ENCODE measurements at regions not wholly inside any gene's neighbourhood (a gene's known extent, or its start where the extent isn't known, plus 50 kb on each side); places are given as distances from the start of the nearest gene placed in this dataset.
"Not testable (repeated sequence)": the region's sequence is repeated elsewhere in the genome, so short reads cannot be mapped to it uniquely, and the experiment has no call there.

- Histone ChIP-seq H3K36me3 (ENCODE audit: control insufficient read depth, insufficient read depth, low read length) (no peaks in the 10 kb centered on the region), H3K4me3 (ENCODE audit: low read length) (no peak overlapping the region), H3K4me1 (ENCODE audit: control insufficient read depth, insufficient read depth, low read length) (no peaks in the 10 kb centered on the region), H3K27ac (ENCODE audit: low read depth, low read length) (no peak overlapping the region), H3K27me3 (ENCODE audit: control insufficient read depth, insufficient read depth, low read length) (no peaks in the 10 kb centered on the region), H3K9ac (ENCODE audit: low read length) (no peak overlapping the region)
Measured at GRCh38 chr15:38117781-38118180, 134.9 kb upstream of the SPRED1 start.

- H3K9ac ChIP-seq (ENCODE audit: low read length); H3K4me1 ChIP-seq (ENCODE audit: control insufficient read depth, insufficient read depth, low read length); H3K36me3 ChIP-seq (ENCODE audit: control insufficient read depth, insufficient read depth, low read length); H3K27ac ChIP-seq (ENCODE audit: low read depth, low read length); H3K27me3 ChIP-seq (ENCODE audit: control insufficient read depth, insufficient read depth, low read length); H3K4me3 ChIP-seq (ENCODE audit: low read length): not testable (repeated sequence)
Measured at GRCh38 chr15:38119865-38120264, 132.8 kb upstream of the SPRED1 start.

GRCh38 chr15:38127306-38127771, 125.3 kb upstream of the SPRED1 start:
- H3K4me1 ChIP-seq (ENCODE audit: control insufficient read depth, insufficient read depth, low read length), result peaks cover 3% of the 10 kb centered on the region
- no peaks in the 10 kb centered on the region for H3K36me3 ChIP-seq (ENCODE audit: control insufficient read depth, insufficient read depth, low read length)
- no peak overlapping the region for H3K4me3 ChIP-seq (ENCODE audit: low read length)
- no peaks in the 10 kb centered on the region for H3K27me3 ChIP-seq (ENCODE audit: control insufficient read depth, insufficient read depth, low read length)
- H3K27ac ChIP-seq (ENCODE audit: low read depth, low read length), result no peak overlapping the region
- no peak overlapping the region for H3K9ac ChIP-seq (ENCODE audit: low read length)

- Histone ChIP-seq H3K4me3 (ENCODE audit: low read length) (no peak overlapping the region), H3K9ac (ENCODE audit: low read length) (no peak overlapping the region), H3K27me3 (ENCODE audit: control insufficient read depth, insufficient read depth, low read length) (no peaks in the 10 kb centered on the region), H3K4me1 (ENCODE audit: control insufficient read depth, insufficient read depth, low read length) (peaks cover 3% of the 10 kb centered on the region), H3K27ac (ENCODE audit: low read depth, low read length) (peak overlapping the region; percentile 43), H3K36me3 (ENCODE audit: control insufficient read depth, insufficient read depth, low read length) (no peaks in the 10 kb centered on the region)
Measured at GRCh38 chr15:38128341-38128781, 124.3 kb upstream of the SPRED1 start.

- peaks cover 3% of the 10 kb centered on the region for H3K4me1 ChIP-seq (ENCODE audit: control insufficient read depth, insufficient read depth, low read length)
- no peaks in the 10 kb centered on the region for H3K36me3 ChIP-seq (ENCODE audit: control insufficient read depth, insufficient read depth, low read length)
- no peak overlapping the region for H3K4me3 ChIP-seq (ENCODE audit: low read length)
- no peak overlapping the region for H3K9ac ChIP-seq (ENCODE audit: low read length)
- H3K27ac ChIP-seq (ENCODE audit: low read depth, low read length), result peak overlapping the region; percentile 80
- H3K27me3 ChIP-seq (ENCODE audit: control insufficient read depth, insufficient read depth, low read length), result no peaks in the 10 kb centered on the region
Measured at GRCh38 chr15:38128921-38129320, 123.7 kb upstream of the SPRED1 start.

GRCh38 chr15:38129531-38130204, 123.0 kb upstream of the SPRED1 start:
- Histone ChIP-seq H3K9ac (ENCODE audit: low read length) (no peak overlapping the region), H3K4me3 (ENCODE audit: low read length) (peak overlapping the region; percentile 36), H3K27ac (ENCODE audit: low read depth, low read length) (peak overlapping the region; percentile 80), H3K27me3 (ENCODE audit: control insufficient read depth, insufficient read depth, low read length) (no peaks in the 10 kb centered on the region), H3K4me1 (ENCODE audit: control insufficient read depth, insufficient read depth, low read length) (peaks cover 3% of the 10 kb centered on the region), H3K36me3 (ENCODE audit: control insufficient read depth, insufficient read depth, low read length) (no peaks in the 10 kb centered on the region)

- H3K4me3 ChIP-seq (ENCODE audit: low read length), result peak overlapping the region; percentile 36
- H3K36me3 ChIP-seq (ENCODE audit: control insufficient read depth, insufficient read depth, low read length), result no peaks in the 10 kb centered on the region
- H3K27me3 ChIP-seq (ENCODE audit: control insufficient read depth, insufficient read depth, low read length), result no peaks in the 10 kb centered on the region
- H3K4me1 ChIP-seq (ENCODE audit: control insufficient read depth, insufficient read depth, low read length), result peaks cover 3% of the 10 kb centered on the region
- peak overlapping the region; percentile 80 for H3K27ac ChIP-seq (ENCODE audit: low read depth, low read length)
- no peak overlapping the region for H3K9ac ChIP-seq (ENCODE audit: low read length)
Measured at GRCh38 chr15:38130205-38130567, 122.5 kb upstream of the SPRED1 start.

GRCh38 chr15:38130740-38131498, 121.7 kb upstream of the SPRED1 start:
- H3K4me3 ChIP-seq (ENCODE audit: low read length), result no peak overlapping the region
- H3K27ac ChIP-seq (ENCODE audit: low read depth, low read length), result peak overlapping the region; percentile 80
- H3K9ac ChIP-seq (ENCODE audit: low read length), result no peak overlapping the region

GRCh38 chr15:38134252-38134651, 118.4 kb upstream of the SPRED1 start:
- H3K4me1 ChIP-seq (ENCODE audit: control insufficient read depth, insufficient read depth, low read length), result peaks cover 2% of the 10 kb centered on the region
- no peak overlapping the region for H3K9ac ChIP-seq (ENCODE audit: low read length)
- no peak overlapping the region for H3K27ac ChIP-seq (ENCODE audit: low read depth, low read length)
- no peak overlapping the region for H3K4me3 ChIP-seq (ENCODE audit: low read length)
- no peaks in the 10 kb centered on the region for H3K36me3 ChIP-seq (ENCODE audit: control insufficient read depth, insufficient read depth, low read length)
- no peaks in the 10 kb centered on the region for H3K27me3 ChIP-seq (ENCODE audit: control insufficient read depth, insufficient read depth, low read length)

More at GRCh38 chr15:38130740-38131498, 121.7 kb upstream of the SPRED1 start:
- peaks cover 3% of the 10 kb centered on the region for H3K4me1 ChIP-seq (ENCODE audit: control insufficient read depth, insufficient read depth, low read length)
- no peaks in the 10 kb centered on the region for H3K27me3 ChIP-seq (ENCODE audit: control insufficient read depth, insufficient read depth, low read length)
- no peaks in the 10 kb centered on the region for H3K36me3 ChIP-seq (ENCODE audit: control insufficient read depth, insufficient read depth, low read length)

- not testable (repeated sequence) for H3K27ac ChIP-seq (ENCODE audit: low read depth, low read length); H3K9ac ChIP-seq (ENCODE audit: low read length)
Measured at GRCh38 chr15:38142195-38142594, 110.4 kb upstream of the SPRED1 start.

GRCh38 chr15:38144921-38145320, 107.7 kb upstream of the SPRED1 start:
- H3K27ac ChIP-seq (ENCODE audit: low read depth, low read length), result no peak overlapping the region
- no peaks in the 10 kb centered on the region for H3K36me3 ChIP-seq (ENCODE audit: control insufficient read depth, insufficient read depth, low read length)
- H3K4me3 ChIP-seq (ENCODE audit: low read length), result no peak overlapping the region
- H3K27me3 ChIP-seq (ENCODE audit: control insufficient read depth, insufficient read depth, low read length), result no peaks in the 10 kb centered on the region
- H3K4me1 ChIP-seq (ENCODE audit: control insufficient read depth, insufficient read depth, low read length), result no peaks in the 10 kb centered on the region
- no peak overlapping the region for H3K9ac ChIP-seq (ENCODE audit: low read length)

More at GRCh38 chr15:38142195-38142594, 110.4 kb upstream of the SPRED1 start:
- H3K4me1 ChIP-seq (ENCODE audit: control insufficient read depth, insufficient read depth, low read length); H3K4me3 ChIP-seq (ENCODE audit: low read length); H3K36me3 ChIP-seq (ENCODE audit: control insufficient read depth, insufficient read depth, low read length); H3K27me3 ChIP-seq (ENCODE audit: control insufficient read depth, insufficient read depth, low read length): not testable (repeated sequence)

- Histone ChIP-seq H3K27me3 (ENCODE audit: control insufficient read depth, insufficient read depth, low read length) (no peaks in the 10 kb centered on the region), H3K36me3 (ENCODE audit: control insufficient read depth, insufficient read depth, low read length) (no peaks in the 10 kb centered on the region), H3K27ac (ENCODE audit: low read depth, low read length) (no peak overlapping the region), H3K4me1 (ENCODE audit: control insufficient read depth, insufficient read depth, low read length) (no peaks in the 10 kb centered on the region), H3K9ac (ENCODE audit: low read length) (no peak overlapping the region), H3K4me3 (ENCODE audit: low read length) (no peak overlapping the region)
Measured at GRCh38 chr15:38145651-38146111, 107.0 kb upstream of the SPRED1 start.
